SJCRH30 (cell line): ENCODE measurements at regions not wholly inside any gene's neighbourhood (a gene's known extent, or its start where the extent isn't known, plus 50 kb on each side); places are given as distances from the start of the nearest gene placed in this dataset.

Experiments
- DNase-seq, 2 experiments: peaks; one replicate each; pipeline ENCODE4 v3.0.0-alpha.2; 2015 to 2020
- H3K27ac ChIP-seq: fragments of 250-450 bp; sonication (Bioruptor Pico); 2 replicates; pipeline ENCODE4 v1.5.1; 2020; ENCODE audit warnings: mild to moderate bottlenecking, moderate library complexity
- H3K27me3 ChIP-seq: fragments of 250-450 bp; sonication (Bioruptor Pico); 2 replicates; pipeline ENCODE4 v1.5.1; 2020; ENCODE audit warnings: mild to moderate bottlenecking, moderate library complexity
- H3K36me3 ChIP-seq: fragments of 250-450 bp; sonication (Bioruptor Pico); 2 replicates; pipeline ENCODE4 v1.5.1; 2020; ENCODE audit warnings: mild to moderate bottlenecking, moderate library complexity
- H3K4me1 ChIP-seq: fragments of 250-450 bp; sonication (Bioruptor Pico); 2 replicates; pipeline ENCODE4 v1.5.1; 2020; ENCODE audit warnings: mild to moderate bottlenecking, moderate library complexity
- H3K4me3 ChIP-seq: fragments of 250-450 bp; sonication (Bioruptor Pico); 2 replicates; pipeline ENCODE4 v1.5.1; 2020; ENCODE audit warnings: mild to moderate bottlenecking, moderate library complexity
- H3K9me3 ChIP-seq: fragments of 250-450 bp; sonication (Bioruptor Pico); replicated peaks from 2 replicates; pipeline ENCODE4 v1.5.1; 2020; ENCODE audit warnings: mild to moderate bottlenecking, moderate library complexity

DNA sequence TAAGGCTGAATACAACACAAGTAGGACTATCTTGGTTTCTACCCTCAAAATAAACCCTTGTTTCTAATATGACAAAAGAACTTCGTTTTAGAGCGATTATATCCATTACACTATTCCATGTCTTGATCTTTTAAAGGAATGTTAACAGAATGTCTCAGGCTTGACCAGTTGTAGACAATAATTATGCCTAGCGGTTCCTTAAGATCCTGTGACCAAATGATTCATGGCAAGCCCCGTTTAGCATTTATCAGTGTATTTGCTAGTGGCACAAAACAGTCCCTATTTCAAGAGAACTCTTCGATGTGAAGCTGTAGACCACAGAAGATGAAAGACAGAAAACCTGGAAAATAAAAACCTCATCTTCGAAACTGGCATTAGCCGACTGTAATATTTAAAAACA lies 200.9 kb upstream of the SOX9 start:
- no peak for DNase-seq
- H3K9me3 ChIP-seq = no peaks in the 10 kb centered on the region
- H3K36me3 ChIP-seq = no peaks in the 10 kb centered on the region
- H3K4me1 ChIP-seq = no peaks in the 10 kb centered on the region
- H3K27ac ChIP-seq = no peak overlapping the region
- H3K4me3 ChIP-seq = no peak overlapping the region
- no peaks in the 10 kb centered on the region for H3K27me3 ChIP-seq

DNA sequence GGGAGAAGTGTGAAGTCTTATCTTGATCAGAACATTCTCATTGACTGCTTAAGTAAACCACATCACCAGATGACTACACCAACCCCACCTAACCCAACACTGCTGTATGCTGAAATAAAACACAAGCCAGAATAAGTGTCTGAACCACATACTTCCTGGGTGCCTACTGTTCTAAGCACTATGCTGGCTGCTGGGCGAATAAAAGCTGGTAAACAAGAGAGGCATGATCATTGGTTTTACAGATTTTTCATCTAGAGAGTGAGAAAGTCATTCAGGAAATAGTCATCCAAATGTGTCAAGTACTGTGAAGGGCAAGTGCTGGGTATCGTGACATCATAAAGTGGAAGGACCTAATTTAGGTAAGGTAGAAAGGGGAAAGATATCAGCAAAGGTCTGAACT lies 199.0 kb upstream of the SOX9 start:
- H3K9me3 ChIP-seq = no peaks in the 10 kb centered on the region
- DNase-seq = no peak

DNA sequence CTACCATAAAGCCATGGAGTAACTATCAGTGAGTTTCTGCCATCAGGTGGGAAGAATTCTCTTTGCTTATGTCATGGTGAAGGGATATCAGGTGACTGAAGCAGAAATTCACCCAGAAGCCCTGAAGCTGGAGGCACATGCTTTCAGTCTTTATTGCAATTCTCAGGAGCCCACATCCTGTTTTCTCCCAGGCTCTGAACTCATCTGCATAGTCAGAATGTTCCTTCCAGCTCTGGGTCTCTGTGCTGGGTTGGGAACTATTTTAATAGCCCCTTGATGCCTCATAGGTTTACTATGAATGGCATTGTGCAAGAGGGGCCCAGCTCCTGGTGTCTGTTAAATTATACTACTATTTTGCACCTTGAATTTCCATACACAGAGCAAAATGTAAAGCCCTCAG lies 198.4 kb upstream of the SOX9 start:
- Histone ChIP-seq H3K36me3 (no peaks in the 10 kb centered on the region), H3K27me3 (no peaks in the 10 kb centered on the region), H3K4me1 (peaks cover 6% of the 10 kb centered on the region; the same call in 1 of the 2 replicates), H3K4me3 (no peak overlapping the region), H3K9me3 (no peaks in the 10 kb centered on the region), H3K27ac (no peak overlapping the region)
- DNase-seq = peak in 1 of 2 experiments; percentile 12

More for the DNA sequence above, 199.0 kb upstream of the SOX9 start:
- Histone ChIP-seq H3K4me3 (no peak overlapping the region), H3K4me1 (peaks cover 5% of the 10 kb centered on the region; the same call in 1 of the 2 replicates), H3K27me3 (no peaks in the 10 kb centered on the region), H3K27ac (no peak overlapping the region), H3K36me3 (no peaks in the 10 kb centered on the region)

DNA sequence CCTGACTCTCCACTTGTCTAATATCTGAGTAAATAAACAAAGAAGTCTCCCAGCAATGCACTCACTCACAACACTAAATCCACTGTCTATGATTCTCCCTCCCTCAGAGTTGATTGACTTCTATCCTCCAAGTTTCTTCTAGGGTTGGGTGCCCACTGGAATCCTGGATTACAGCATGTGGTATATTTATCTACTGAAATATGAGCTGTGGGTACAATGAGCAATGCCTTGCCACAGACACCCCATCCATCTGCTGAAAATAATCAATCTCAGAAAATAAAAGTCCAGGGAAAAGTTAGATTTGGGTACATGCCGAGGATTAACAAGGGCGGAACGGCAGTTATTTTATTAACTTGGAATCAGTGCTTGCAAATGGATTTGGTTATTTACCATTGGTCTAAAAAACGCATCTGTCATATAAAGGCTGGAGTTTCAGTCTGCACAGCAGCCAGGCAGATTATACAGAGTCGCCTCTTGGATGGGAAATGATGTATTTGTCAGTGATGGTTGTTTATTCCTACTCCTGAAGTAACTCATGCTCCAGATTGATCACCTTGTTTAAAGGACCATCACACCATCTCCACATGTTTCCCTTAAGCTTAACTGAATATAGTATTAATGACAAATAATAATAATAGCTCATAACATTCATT lies 193.9 kb upstream of the SOX9 start:
- H3K9me3 ChIP-seq = no peaks in the 10 kb centered on the region
- no peaks in the 10 kb centered on the region for H3K36me3 ChIP-seq
- peak in 1 of 2 experiments; percentile 41 for DNase-seq
- H3K27ac ChIP-seq = no peak overlapping the region
- H3K4me1 ChIP-seq = peaks cover 6% of the 10 kb centered on the region; the same call in 1 of the 2 replicates
- no peak overlapping the region for H3K4me3 ChIP-seq
- H3K27me3 ChIP-seq = no peaks in the 10 kb centered on the region

DNA sequence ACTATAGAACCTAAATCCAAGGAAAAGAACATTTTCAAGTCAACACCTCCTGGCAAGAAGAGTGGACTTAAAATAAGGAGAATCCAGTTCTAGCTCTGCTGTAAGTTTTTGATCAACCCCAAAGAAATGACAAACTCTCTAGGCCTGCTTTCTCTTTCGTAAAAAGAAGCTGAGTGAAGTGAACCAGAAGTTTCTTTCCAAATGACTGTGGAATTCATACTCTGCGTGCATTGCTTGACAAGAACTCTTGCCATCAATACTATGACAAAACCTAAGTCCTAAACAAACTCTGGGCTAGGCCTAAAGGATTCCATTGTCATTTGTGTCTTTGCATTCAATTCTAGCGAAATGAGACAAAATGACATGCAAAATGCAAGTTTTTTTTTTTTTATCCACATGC lies 187.5 kb upstream of the SOX9 start:
- no peaks in the 10 kb centered on the region for H3K9me3 ChIP-seq
- H3K4me3 ChIP-seq = no peak overlapping the region
- peaks cover 5% of the 10 kb centered on the region; the same call in 1 of the 2 replicates for H3K27me3 ChIP-seq
- DNase-seq = no peak
- H3K27ac ChIP-seq = no peak overlapping the region
- no peaks in the 10 kb centered on the region for H3K36me3 ChIP-seq
- H3K4me1 ChIP-seq = no peaks in the 10 kb centered on the region

DNA sequence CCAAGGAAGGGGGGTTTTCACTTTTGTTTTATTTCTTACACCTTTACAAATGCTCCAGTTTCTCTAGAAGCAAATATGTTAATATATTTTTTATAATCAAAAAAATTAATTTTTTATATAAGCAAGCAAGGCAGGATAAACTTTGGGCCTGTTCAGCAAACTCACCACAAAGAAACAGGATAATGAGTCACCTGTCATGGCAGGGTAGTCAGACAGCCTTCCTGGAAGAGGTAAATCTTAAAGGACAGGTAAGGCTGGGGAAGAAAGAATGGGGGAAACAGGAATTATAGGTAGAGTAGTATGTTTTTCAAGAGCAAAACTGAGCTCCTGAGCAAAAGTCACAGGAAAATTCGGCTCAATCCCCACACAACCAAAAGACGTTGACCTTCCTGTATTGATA lies 186.3 kb upstream of the SOX9 start:
- H3K4me1 ChIP-seq = no peaks in the 10 kb centered on the region
- no peaks in the 10 kb centered on the region for H3K9me3 ChIP-seq
- peaks cover 5% of the 10 kb centered on the region; the same call in 1 of the 2 replicates for H3K27me3 ChIP-seq
- DNase-seq = no peak
- H3K4me3 ChIP-seq = no peak overlapping the region
- no peaks in the 10 kb centered on the region for H3K36me3 ChIP-seq
- no peak overlapping the region for H3K27ac ChIP-seq

DNA sequence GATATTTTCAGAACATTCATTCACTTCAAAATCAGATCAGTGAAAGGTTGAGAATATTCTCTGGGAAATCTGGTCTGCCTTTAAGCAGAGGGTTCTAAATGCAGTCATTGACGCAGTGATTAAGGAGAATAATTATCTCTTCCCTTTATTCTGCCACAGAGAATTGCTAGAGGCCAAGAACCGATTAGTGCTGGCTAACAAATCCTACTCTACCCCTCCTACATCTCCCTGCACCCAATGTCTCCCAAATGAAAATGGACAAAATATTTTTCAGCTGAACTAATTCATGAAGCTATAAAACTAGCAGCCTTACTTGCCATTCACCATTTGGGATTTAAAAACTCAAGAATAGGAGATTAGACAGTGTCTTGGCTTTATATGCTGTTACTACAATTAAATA lies 185.5 kb upstream of the SOX9 start:
- H3K27ac ChIP-seq = no peak overlapping the region
- DNase-seq = no peak

DNA sequence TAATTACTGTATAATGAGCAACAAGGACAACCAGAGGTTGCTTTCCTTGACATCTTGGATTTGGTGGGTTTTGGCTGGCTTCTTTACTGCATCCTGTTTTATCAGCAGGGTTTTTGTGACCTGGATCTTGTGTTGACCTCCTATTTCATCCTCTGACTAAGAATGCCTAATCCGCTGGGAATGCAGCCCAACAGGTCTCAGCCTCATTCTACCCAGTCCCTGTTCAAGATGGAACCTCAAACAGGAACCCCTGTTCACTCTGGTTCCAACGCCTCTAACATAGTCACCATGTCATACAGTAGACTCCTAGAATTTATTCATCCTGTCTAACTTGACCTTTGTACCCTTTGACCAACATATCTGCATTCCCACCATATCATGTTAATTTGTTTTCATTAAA lies 183.8 kb upstream of the SOX9 start:
- Histone ChIP-seq H3K36me3 (no peaks in the 10 kb centered on the region), H3K27me3 (peaks cover 8% of the 10 kb centered on the region; the same call in 1 of the 2 replicates), H3K27ac (no peak overlapping the region), H3K4me3 (no peak overlapping the region), H3K4me1 (no peaks in the 10 kb centered on the region), H3K9me3 (no peaks in the 10 kb centered on the region)
- DNase-seq = no peak

More for the DNA sequence above, 185.5 kb upstream of the SOX9 start:
- Histone ChIP-seq H3K4me1 (no peaks in the 10 kb centered on the region), H3K4me3 (no peak overlapping the region), H3K27me3 (peaks cover 5% of the 10 kb centered on the region; the same call in 1 of the 2 replicates), H3K36me3 (no peaks in the 10 kb centered on the region), H3K9me3 (no peaks in the 10 kb centered on the region)

DNA sequence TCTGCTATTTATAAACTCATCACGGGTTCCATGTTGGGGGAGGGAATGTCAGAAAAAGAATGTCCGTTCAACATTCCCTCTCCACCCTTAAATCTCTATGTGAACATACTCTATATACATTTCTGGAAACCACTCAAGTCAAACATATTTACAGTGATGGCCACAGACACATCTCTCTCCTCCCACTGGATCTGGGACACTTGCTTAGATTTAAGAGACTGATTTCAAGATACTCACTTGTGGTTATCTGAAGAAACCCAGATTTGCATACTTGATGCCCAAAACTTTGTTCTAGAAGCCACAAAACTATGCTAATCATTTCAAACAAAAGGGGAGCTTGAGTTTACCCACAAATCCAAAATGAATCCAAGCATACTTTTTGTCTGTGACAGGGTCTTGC lies 182.9 kb upstream of the SOX9 start:
- no peaks in the 10 kb centered on the region for H3K36me3 ChIP-seq
- H3K27ac ChIP-seq = no peak overlapping the region
- H3K27me3 ChIP-seq = peaks cover 8% of the 10 kb centered on the region; the same call in 1 of the 2 replicates
- no peak overlapping the region for H3K4me3 ChIP-seq
- no peak for DNase-seq
- no peaks in the 10 kb centered on the region for H3K9me3 ChIP-seq
- H3K4me1 ChIP-seq = no peaks in the 10 kb centered on the region

DNA sequence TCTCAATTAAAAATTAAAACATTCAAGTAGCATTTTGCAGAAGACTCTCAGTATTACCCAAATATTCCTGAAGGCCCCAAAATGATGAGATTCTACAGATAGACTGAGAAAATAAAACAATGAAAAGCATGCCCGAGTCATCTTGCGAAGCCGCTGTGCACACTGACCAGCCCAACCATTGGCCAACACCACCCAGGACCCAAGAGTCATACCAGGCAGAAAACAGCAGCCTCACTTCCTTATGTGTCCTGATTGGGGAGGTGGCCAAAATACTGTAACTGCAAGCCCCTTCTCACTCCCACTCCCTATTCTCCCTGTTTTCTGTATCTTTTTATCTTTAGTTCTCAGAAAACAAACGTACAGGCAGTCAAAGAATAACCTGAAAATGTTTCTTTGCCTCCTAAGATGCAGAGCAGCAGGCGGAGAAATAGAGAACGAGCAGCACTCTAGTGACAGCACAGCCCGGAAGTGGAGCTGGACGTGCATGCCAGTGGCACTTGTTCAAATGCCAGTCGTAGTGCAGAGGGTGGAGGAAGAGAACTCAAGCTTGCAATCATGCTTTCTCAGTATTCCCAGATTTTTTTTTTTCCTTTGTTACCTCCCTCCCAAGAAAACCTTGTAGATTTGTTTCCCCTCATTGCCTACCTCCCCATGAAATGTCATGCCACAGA lies 182.3 kb upstream of the SOX9 start:
- Histone ChIP-seq H3K27me3 (peaks cover 8% of the 10 kb centered on the region; the same call in 1 of the 2 replicates), H3K9me3 (no peaks in the 10 kb centered on the region), H3K4me3 (no peak overlapping the region), H3K27ac (no peak overlapping the region), H3K4me1 (no peaks in the 10 kb centered on the region), H3K36me3 (no peaks in the 10 kb centered on the region)
- no peak for DNase-seq

DNA sequence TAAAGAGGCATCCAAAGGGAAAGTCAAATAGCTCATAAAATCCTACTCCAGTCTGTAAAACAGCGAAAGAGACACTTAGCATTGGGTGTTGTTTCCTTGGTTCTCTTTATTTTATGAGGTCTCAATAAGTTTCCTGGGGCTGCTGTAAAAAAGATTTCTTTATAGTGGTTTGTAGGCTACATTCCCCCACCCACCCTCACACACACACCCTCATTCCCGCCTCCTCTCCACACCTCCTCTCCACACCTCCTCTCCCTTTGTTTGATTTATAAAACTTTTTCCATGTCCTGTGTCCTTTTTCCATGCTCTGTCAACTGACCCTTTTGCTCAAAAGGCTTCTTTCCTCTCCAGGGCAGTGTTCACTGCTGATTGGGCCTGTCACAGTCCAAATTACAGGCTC lies 178.9 kb upstream of the SOX9 start:
- no peak for DNase-seq
- no peaks in the 10 kb centered on the region for H3K9me3 ChIP-seq
- H3K27ac ChIP-seq = no peak overlapping the region
- no peaks in the 10 kb centered on the region for H3K36me3 ChIP-seq
- H3K4me3 ChIP-seq = no peak overlapping the region
- H3K27me3 ChIP-seq = 0 out of 2 replicates have a peak, but pooled peaks cover 3% of the 10 kb centered on the region
- H3K4me1 ChIP-seq = no peaks in the 10 kb centered on the region

DNA sequence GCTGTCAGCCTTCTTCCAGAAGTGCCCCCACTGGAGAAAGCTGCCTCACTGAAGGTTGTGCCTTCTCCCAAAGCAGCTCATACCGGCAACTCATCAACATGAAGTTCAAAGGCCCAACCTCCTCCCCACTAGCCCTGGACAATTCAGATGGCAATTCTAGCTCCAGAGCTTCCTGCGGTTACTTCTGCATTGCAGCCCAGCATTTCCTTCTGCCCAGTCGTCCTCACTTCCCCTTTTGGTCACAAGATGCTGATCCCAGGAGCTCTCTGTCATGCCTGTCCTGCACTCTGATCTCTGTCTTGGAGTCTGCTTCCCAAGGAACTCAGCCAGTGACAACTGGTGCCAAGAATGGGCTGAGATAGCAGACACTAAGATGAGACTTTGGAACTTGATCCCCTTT lies 178.2 kb upstream of the SOX9 start:
- no peak for DNase-seq
- H3K27me3 ChIP-seq = 0 out of 2 replicates have a peak, but pooled peaks cover 3% of the 10 kb centered on the region
- no peaks in the 10 kb centered on the region for H3K9me3 ChIP-seq
- no peak overlapping the region for H3K27ac ChIP-seq
- H3K4me3 ChIP-seq = no peak overlapping the region
- no peaks in the 10 kb centered on the region for H3K36me3 ChIP-seq
- no peaks in the 10 kb centered on the region for H3K4me1 ChIP-seq

DNA sequence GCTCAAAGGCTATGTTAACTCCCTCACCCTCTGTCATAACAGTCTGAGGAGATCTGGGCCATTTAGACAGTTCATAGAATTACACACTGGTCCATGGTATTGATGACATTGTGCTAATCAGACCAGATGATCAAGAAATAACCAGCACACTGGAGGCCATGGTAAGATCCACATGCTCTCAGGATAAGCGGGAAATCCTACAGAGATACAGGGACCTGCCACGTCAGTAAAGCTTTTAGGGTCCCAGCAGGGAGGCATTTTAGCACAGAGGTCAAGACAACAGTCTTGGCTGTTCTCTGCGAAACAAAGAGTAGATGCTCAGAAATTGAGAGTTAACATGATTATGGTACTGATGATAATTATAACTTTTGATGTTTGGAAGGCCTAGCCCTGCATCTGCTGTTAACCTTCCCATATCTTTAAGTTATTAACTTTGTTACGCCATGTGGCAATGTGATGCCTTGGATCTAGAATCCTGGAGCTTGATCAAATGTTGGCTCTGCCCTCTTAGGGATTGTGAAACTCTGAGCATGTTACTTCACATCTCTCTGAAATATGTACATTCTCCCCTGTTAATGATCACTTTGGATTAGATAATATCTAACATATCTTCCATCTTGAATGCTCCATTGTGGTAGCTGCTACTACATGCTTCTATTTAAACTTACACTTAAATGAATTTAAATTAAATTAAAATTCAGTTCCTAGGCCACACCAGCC lies 172.0 kb upstream of the SOX9 start:
- Histone ChIP-seq H3K4me3 (no peak overlapping the region), H3K27me3 (no peaks in the 10 kb centered on the region), H3K27ac (no peak overlapping the region), H3K4me1 (no peaks in the 10 kb centered on the region), H3K9me3 (no peaks in the 10 kb centered on the region), H3K36me3 (no peaks in the 10 kb centered on the region)
- DNase-seq = no peak

DNA sequence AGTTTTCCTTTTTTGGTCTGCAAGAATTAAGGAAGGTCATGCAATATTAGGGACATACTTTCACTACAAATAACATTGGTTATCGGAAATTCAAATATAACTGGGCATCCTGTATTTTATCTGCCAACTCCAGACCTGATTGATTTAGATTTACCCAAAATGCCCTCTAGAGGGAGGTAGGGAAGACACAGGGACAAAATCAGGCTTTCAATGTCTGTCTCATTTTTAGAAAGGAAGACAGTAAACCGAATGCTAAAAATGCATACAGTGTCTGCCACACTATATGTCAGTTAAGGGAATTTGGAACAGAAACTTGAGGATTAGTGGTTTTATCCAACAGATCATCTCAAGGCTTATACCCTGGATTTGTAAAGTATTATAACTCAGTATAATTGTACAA lies 161.7 kb upstream of the SOX9 start:
- Histone ChIP-seq H3K36me3 (no peaks in the 10 kb centered on the region), H3K27ac (no peak overlapping the region), H3K27me3 (no peaks in the 10 kb centered on the region), H3K4me3 (no peak overlapping the region), H3K9me3 (no peaks in the 10 kb centered on the region), H3K4me1 (no peaks in the 10 kb centered on the region)
- DNase-seq = peak in 1 of 2 experiments; percentile 36

DNA sequence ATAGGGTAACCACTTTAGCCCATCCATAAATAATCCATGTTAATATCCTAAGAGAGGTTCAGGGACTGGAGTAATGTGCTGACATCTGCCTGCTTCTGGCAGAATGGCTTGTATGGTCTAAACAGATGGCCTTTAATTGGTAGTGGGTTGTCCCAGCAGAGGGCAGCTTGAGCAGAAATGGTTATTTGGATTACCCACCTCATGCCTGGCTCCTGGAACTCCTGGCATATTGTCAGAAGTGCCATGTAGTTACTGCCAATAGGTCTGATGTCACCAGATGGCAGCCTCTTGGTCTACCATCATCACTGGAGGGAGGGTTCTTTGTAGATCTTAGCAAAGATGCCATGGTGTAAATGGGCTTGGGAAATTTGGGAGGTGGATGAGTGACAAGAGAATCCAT lies 157.5 kb upstream of the SOX9 start:
- Histone ChIP-seq H3K4me3 (no peak overlapping the region), H3K4me1 (no peaks in the 10 kb centered on the region), H3K9me3 (no peaks in the 10 kb centered on the region), H3K27ac (no peak overlapping the region), H3K36me3 (no peaks in the 10 kb centered on the region), H3K27me3 (no peaks in the 10 kb centered on the region; the same call in 1 of the 2 replicates)
- DNase-seq = no peak
